ENCODE measurements at regions not wholly inside any gene's neighbourhood (a gene's known extent, or its start where the extent isn't known, plus 50 kb on each side); places are given as distances from the start of the nearest gene placed in this dataset.

GRCh38 chr19:29308977-29309590 is 96.1 kb upstream of the UQCRFS1 start:
- ChIA-PET POLR2A (no interaction called here), CTCF (no interaction called here)
- H3K9me3 ChIP-seq (ENCODE audit: control extremely low read depth in 1 of 5, control insufficient read depth in 4 of 5, insufficient read depth in 2 of 5, low read depth in 1 of 5, low read length in 4 of 5): no peaks in the 10 kb centered on the region
- no peaks in the 10 kb centered on the region for H3K36me3 ChIP-seq (ENCODE audit: control insufficient read depth in 4 of 4, insufficient read depth in 4 of 4, low read length in 3 of 4)
- no peaks in the 10 kb centered on the region for H3K4me1 ChIP-seq (ENCODE audit: control extremely low read depth in 1 of 4, control insufficient read depth in 4 of 4, insufficient read depth in 4 of 4, low read length in 3 of 4)
- H3K27ac ChIP-seq (ENCODE audit: insufficient read depth in 1 of 2, low read depth in 1 of 2, low read length in 2 of 2, poor library complexity in 1 of 2, severe bottlenecking in 2 of 2): no peak overlapping the region
- DNase-seq: no peak
- H3K27me3 ChIP-seq (replicated peaks in 2 of 5; ENCODE audit: control insufficient read depth in 4 of 5, insufficient read depth in 5 of 5, low read length in 4 of 5): peaks cover 0 to 51% (median 4%) of the 10 kb centered on the region in 5 experiments
- no peak overlapping the region for H3K4me3 ChIP-seq (ENCODE audit: control insufficient read depth in 1 of 7, extremely low read depth in 1 of 7, insufficient read depth in 4 of 7, low read depth in 2 of 7, low read length in 6 of 7)
- 24% methylated on average over 9 of the region's 12 CpGs for WGBS (ENCODE audit: insufficient coverage)

GRCh38 chr19:29309637-29310036 is 96.7 kb upstream of the UQCRFS1 start:
- CTCF ChIA-PET: no interaction called here
- Histone ChIP-seq H3K27me3 (replicated peaks in 2 of 5; ENCODE audit: control insufficient read depth in 4 of 5, insufficient read depth in 5 of 5, low read length in 4 of 5) (peaks cover 0 to 51% (median 4%) of the 10 kb centered on the region in 5 experiments), H3K36me3 (ENCODE audit: control insufficient read depth in 4 of 4, insufficient read depth in 4 of 4, low read length in 3 of 4) (no peaks in the 10 kb centered on the region), H3K27ac (ENCODE audit: insufficient read depth in 1 of 2, low read depth in 1 of 2, low read length in 2 of 2, poor library complexity in 1 of 2, severe bottlenecking in 2 of 2) (no peak overlapping the region), H3K4me1 (ENCODE audit: control extremely low read depth in 1 of 4, control insufficient read depth in 4 of 4, insufficient read depth in 4 of 4, low read length in 3 of 4) (no peaks in the 10 kb centered on the region), H3K4me3 (ENCODE audit: control insufficient read depth in 1 of 7, extremely low read depth in 1 of 7, insufficient read depth in 4 of 7, low read depth in 2 of 7, low read length in 6 of 7) (no peak overlapping the region), H3K9me3 (ENCODE audit: control extremely low read depth in 1 of 5, control insufficient read depth in 4 of 5, insufficient read depth in 2 of 5, low read depth in 1 of 5, low read length in 4 of 5) (no peaks in the 10 kb centered on the region)
- 47% methylated on average over 9 of the region's 9 CpGs for WGBS (ENCODE audit: insufficient coverage)
- DNase-seq: no peak
- POLR2A ChIA-PET: no interaction called here

GRCh38 chr19:29311191-29311790 is 98.3 kb upstream of the UQCRFS1 start:
- Histone ChIP-seq H3K4me1 (ENCODE audit: control extremely low read depth in 1 of 4, control insufficient read depth in 4 of 4, insufficient read depth in 4 of 4, low read length in 3 of 4) (no peaks in the 10 kb centered on the region), H3K27me3 (replicated peaks in 2 of 5; ENCODE audit: control insufficient read depth in 4 of 5, insufficient read depth in 5 of 5, low read length in 4 of 5) (peaks cover 0 to 51% (median 4%) of the 10 kb centered on the region in 5 experiments), H3K9me3 (ENCODE audit: control extremely low read depth in 1 of 5, control insufficient read depth in 4 of 5, insufficient read depth in 2 of 5, low read depth in 1 of 5, low read length in 4 of 5) (no peaks in the 10 kb centered on the region), H3K36me3 (ENCODE audit: control insufficient read depth in 4 of 4, insufficient read depth in 4 of 4, low read length in 3 of 4) (no peaks in the 10 kb centered on the region), H3K27ac (ENCODE audit: insufficient read depth in 1 of 2, low read depth in 1 of 2, low read length in 2 of 2, poor library complexity in 1 of 2, severe bottlenecking in 2 of 2) (no peak overlapping the region), H3K4me3 (ENCODE audit: control insufficient read depth in 1 of 7, extremely low read depth in 1 of 7, insufficient read depth in 4 of 7, low read depth in 2 of 7, low read length in 6 of 7) (no peak overlapping the region)
- ChIA-PET POLR2A (no interaction called here), CTCF (no interaction called here)
- WGBS (ENCODE audit: insufficient coverage): 67% methylated on average over 13 of the region's 14 CpGs
- DNase-seq: no peak

GRCh38 chr19:29315556-29316190 is 102.7 kb upstream of the UQCRFS1 start:
- no peak for DNase-seq
- POLR2A ChIA-PET: no interaction called here
- Histone ChIP-seq H3K27ac (ENCODE audit: insufficient read depth in 1 of 2, low read depth in 1 of 2, low read length in 2 of 2, poor library complexity in 1 of 2, severe bottlenecking in 2 of 2) (no peak overlapping the region), H3K9me3 (ENCODE audit: control extremely low read depth in 1 of 5, control insufficient read depth in 4 of 5, insufficient read depth in 2 of 5, low read depth in 1 of 5, low read length in 4 of 5) (no peaks in the 10 kb centered on the region), H3K27me3 (replicated peaks in 2 of 5; ENCODE audit: control insufficient read depth in 4 of 5, insufficient read depth in 5 of 5, low read length in 4 of 5) (peaks cover 0 to 22% (median 0%) of the 10 kb centered on the region in 5 experiments), H3K36me3 (ENCODE audit: control insufficient read depth in 4 of 4, insufficient read depth in 4 of 4, low read length in 3 of 4) (no peaks in the 10 kb centered on the region), H3K4me3 (ENCODE audit: control insufficient read depth in 1 of 7, extremely low read depth in 1 of 7, insufficient read depth in 4 of 7, low read depth in 2 of 7, low read length in 6 of 7) (no peak overlapping the region), H3K4me1 (ENCODE audit: control extremely low read depth in 1 of 4, control insufficient read depth in 4 of 4, insufficient read depth in 4 of 4, low read length in 3 of 4) (no peaks in the 10 kb centered on the region)
- WGBS (ENCODE audit: insufficient coverage): 47% methylated on average over 3 of the region's 4 CpGs
- CTCF ChIA-PET: no interaction called here

- WGBS (ENCODE audit: insufficient coverage): 86% methylated on average over 4 of the region's 6 CpGs
- POLR2A ChIA-PET: no interaction called here
- Histone ChIP-seq H3K27ac (ENCODE audit: insufficient read depth in 1 of 2, low read depth in 1 of 2, low read length in 2 of 2, poor library complexity in 1 of 2, severe bottlenecking in 2 of 2) (no peak overlapping the region), H3K27me3 (replicated peaks in 2 of 5; ENCODE audit: control insufficient read depth in 4 of 5, insufficient read depth in 5 of 5, low read length in 4 of 5) (peaks cover 0 to under 1% (median 0%) of the 10 kb centered on the region in 5 experiments), H3K4me1 (ENCODE audit: control extremely low read depth in 1 of 4, control insufficient read depth in 4 of 4, insufficient read depth in 4 of 4, low read length in 3 of 4) (no peaks in the 10 kb centered on the region), H3K9me3 (ENCODE audit: control extremely low read depth in 1 of 5, control insufficient read depth in 4 of 5, insufficient read depth in 2 of 5, low read depth in 1 of 5, low read length in 4 of 5) (no peaks in the 10 kb centered on the region), H3K36me3 (ENCODE audit: control insufficient read depth in 4 of 4, insufficient read depth in 4 of 4, low read length in 3 of 4) (no peaks in the 10 kb centered on the region), H3K4me3 (ENCODE audit: control insufficient read depth in 1 of 7, extremely low read depth in 1 of 7, insufficient read depth in 4 of 7, low read depth in 2 of 7, low read length in 6 of 7) (no peak overlapping the region)
- CTCF ChIA-PET: no interaction called here
- DNase-seq: no peak
Measured at GRCh38 chr19:29318581-29318980, 105.6 kb upstream of the UQCRFS1 start.

- WGBS (ENCODE audit: insufficient coverage): 95% methylated on average over 4 of the region's 5 CpGs
- Histone ChIP-seq H3K4me1 (ENCODE audit: control extremely low read depth in 1 of 4, control insufficient read depth in 4 of 4, insufficient read depth in 4 of 4, low read length in 3 of 4) (no peaks in the 10 kb centered on the region), H3K4me3 (ENCODE audit: control insufficient read depth in 1 of 7, extremely low read depth in 1 of 7, insufficient read depth in 4 of 7, low read depth in 2 of 7, low read length in 6 of 7) (no peak overlapping the region), H3K9me3 (ENCODE audit: control extremely low read depth in 1 of 5, control insufficient read depth in 4 of 5, insufficient read depth in 2 of 5, low read depth in 1 of 5, low read length in 4 of 5) (no peaks in the 10 kb centered on the region), H3K27ac (ENCODE audit: insufficient read depth in 1 of 2, low read depth in 1 of 2, low read length in 2 of 2, poor library complexity in 1 of 2, severe bottlenecking in 2 of 2) (no peak overlapping the region), H3K27me3 (replicated peaks in 2 of 5; ENCODE audit: control insufficient read depth in 4 of 5, insufficient read depth in 5 of 5, low read length in 4 of 5) (no peaks in the 10 kb centered on the region), H3K36me3 (ENCODE audit: control insufficient read depth in 4 of 4, insufficient read depth in 4 of 4, low read length in 3 of 4) (no peaks in the 10 kb centered on the region)
- POLR2A ChIA-PET: no interaction called here
- CTCF ChIA-PET: no interaction called here
- no peak for DNase-seq
Measured at GRCh38 chr19:29320086-29320485, 107.1 kb upstream of the UQCRFS1 start.

GRCh38 chr19:29320618-29321017 is 107.7 kb upstream of the UQCRFS1 start:
- WGBS (ENCODE audit: insufficient coverage): 91% methylated on average over 7 of the region's 7 CpGs
- H3K27ac ChIP-seq (ENCODE audit: insufficient read depth in 1 of 2, low read depth in 1 of 2, low read length in 2 of 2, poor library complexity in 1 of 2, severe bottlenecking in 2 of 2): no peak overlapping the region
- no peaks in the 10 kb centered on the region for H3K4me1 ChIP-seq (ENCODE audit: control extremely low read depth in 1 of 4, control insufficient read depth in 4 of 4, insufficient read depth in 4 of 4, low read length in 3 of 4)
- H3K27me3 ChIP-seq (replicated peaks in 2 of 5; ENCODE audit: control insufficient read depth in 4 of 5, insufficient read depth in 5 of 5, low read length in 4 of 5): no peaks in the 10 kb centered on the region
- H3K4me3 ChIP-seq (ENCODE audit: control insufficient read depth in 1 of 7, extremely low read depth in 1 of 7, insufficient read depth in 4 of 7, low read depth in 2 of 7, low read length in 6 of 7): no peak overlapping the region
- ChIA-PET CTCF (no interaction called here), POLR2A (no interaction called here)
- no peaks in the 10 kb centered on the region for H3K36me3 ChIP-seq (ENCODE audit: control insufficient read depth in 4 of 4, insufficient read depth in 4 of 4, low read length in 3 of 4)
- no peaks in the 10 kb centered on the region for H3K9me3 ChIP-seq (ENCODE audit: control extremely low read depth in 1 of 5, control insufficient read depth in 4 of 5, insufficient read depth in 2 of 5, low read depth in 1 of 5, low read length in 4 of 5)
- no peak for DNase-seq

All from common myeloid progenitor, CD34-positive (primary cell).